Mesenchymal stem cell (in vitro differentiated cells and primary cell): ENCODE measurements at regions not wholly inside any gene's neighbourhood (a gene's known extent, or its start where the extent isn't known, plus 50 kb on each side); places are given as distances from the start of the nearest gene placed in this dataset.

Source experiments
- DNase-seq: peaks from one replicate; pipeline ENCODE4 v3.0.0-alpha.2; 2013
- H2AFZ ChIP-seq: one replicate; pipeline ENCODE4 v1.6.1; 2013; ENCODE audit warnings: low read depth, mild to moderate bottlenecking, control low read depth, inconsistent platforms, low read length, moderate library complexity
- H2AK5ac ChIP-seq: 2 replicates; pipeline ENCODE4 v1.6.1; 2013; ENCODE audit warnings: low read length, moderate library complexity, mild to moderate bottlenecking, inconsistent platforms; ENCODE audit not compliant: severe bottlenecking
- H2BK120ac ChIP-seq: one replicate; pipeline ENCODE4 v1.6.1; 2013; ENCODE audit warnings: low read depth, mild to moderate bottlenecking, inconsistent platforms, low read length, moderate library complexity
- H2BK12ac ChIP-seq, 2 experiments: one replicate each; pipeline ENCODE4 v1.6.1; 2013; ENCODE audit warnings: inconsistent platforms in 2 of 2, low read length in 2 of 2, mild to moderate bottlenecking in 2 of 2, moderate library complexity in 2 of 2, control low read depth in 1 of 2
- H2BK15ac ChIP-seq: one replicate; pipeline ENCODE4 v1.6.1; 2013; ENCODE audit warnings: mild to moderate bottlenecking, low read depth, inconsistent platforms; ENCODE audit not compliant: poor library complexity, severe bottlenecking
- H2BK5ac ChIP-seq: 2 replicates; pipeline ENCODE4 v1.6.1; 2013; ENCODE audit warnings: low read depth, mild to moderate bottlenecking, low read length, control low read depth, inconsistent platforms; ENCODE audit not compliant: poor library complexity, severe bottlenecking
- H3K14ac ChIP-seq, 2 experiments: one replicate each; pipeline ENCODE4 v1.6.1; 2013; ENCODE audit warnings: inconsistent platforms in 2 of 2, low read length in 2 of 2, control low read depth in 1 of 2, mild to moderate bottlenecking in 1 of 2, moderate library complexity in 1 of 2
- H3K18ac ChIP-seq, 2 experiments: one replicate each; pipeline ENCODE4 v1.6.1; 2013; ENCODE audit warnings: inconsistent platforms in 2 of 2, low read length in 2 of 2, control low read depth in 1 of 2, low read depth in 1 of 2, mild to moderate bottlenecking in 1 of 2
- H3K23ac ChIP-seq, 2 experiments: one replicate each; pipeline ENCODE4 v1.6.1; 2013; ENCODE audit warnings: inconsistent platforms in 2 of 2, low read length in 2 of 2, mild to moderate bottlenecking in 2 of 2, moderate library complexity in 2 of 2, control low read depth in 1 of 2
- H3K27ac ChIP-seq: 2 replicates; pipeline ENCODE4 v1.5.1; 2013; ENCODE audit warnings: mild to moderate bottlenecking, moderate library complexity, low read length, control low read depth, inconsistent platforms; ENCODE audit not compliant: poor library complexity, severe bottlenecking
- H3K27me3 ChIP-seq, 2 experiments: 2 replicates each; pipeline versions ENCODE4 v1.6.1 to v1.7.0; 2013; ENCODE audit warnings: low read length in 2 of 2, mild to moderate bottlenecking in 2 of 2, moderate library complexity in 2 of 2, control low read depth in 1 of 2, inconsistent platforms in 1 of 2; ENCODE audit not compliant: control insufficient read depth in 1 of 2, insufficient read depth in 1 of 2
- H3K36me3 ChIP-seq, 2 experiments: 2 replicates each; pipeline versions ENCODE4 v1.6.1 to v1.7.0; 2013; ENCODE audit warnings: low read length in 2 of 2, control low read depth in 1 of 2, inconsistent platforms in 1 of 2, low read depth in 1 of 2, mild to moderate bottlenecking in 1 of 2; ENCODE audit not compliant: insufficient read depth in 2 of 2, control insufficient read depth in 1 of 2
- H3K4ac ChIP-seq, 2 experiments: one replicate each; pipeline ENCODE4 v1.6.1; 2013; ENCODE audit warnings: inconsistent platforms in 2 of 2, low read length in 2 of 2, mild to moderate bottlenecking in 2 of 2, moderate library complexity in 2 of 2, control low read depth in 1 of 2, low read depth in 1 of 2
- H3K4me1 ChIP-seq: 2 replicates; pipeline ENCODE4 v1.6.1; 2013; ENCODE audit warnings: low read depth, low read length, control low read depth; ENCODE audit not compliant: control insufficient read depth, insufficient read depth
- H3K4me2 ChIP-seq: 2 replicates; pipeline ENCODE4 v1.6.1; 2013; ENCODE audit warnings: low read length, mild to moderate bottlenecking, inconsistent platforms; ENCODE audit not compliant: poor library complexity, severe bottlenecking
- H3K4me3 ChIP-seq, 2 experiments: 2 replicates each; pipeline versions ENCODE4 v1.5.1 to v1.7.0; 2013; ENCODE audit warnings: low read length in 2 of 2, mild to moderate bottlenecking in 2 of 2, control low read depth in 1 of 2, low read depth in 1 of 2; ENCODE audit not compliant: insufficient read depth in 1 of 2
- H3K79me1 ChIP-seq: replicated peaks from 2 replicates; pipeline ENCODE4 v1.6.1; 2013; ENCODE audit warnings: mild to moderate bottlenecking, control low read depth, low read length, inconsistent platforms; ENCODE audit not compliant: poor library complexity, severe bottlenecking
- H3K9ac ChIP-seq: 2 replicates; pipeline ENCODE4 v1.7.0; 2013; ENCODE audit warnings: mild to moderate bottlenecking, low read length, moderate library complexity
- H3K9me3 ChIP-seq: 2 replicates; pipeline ENCODE4 v1.7.0; 2013; ENCODE audit warnings: mild to moderate bottlenecking, low read length; ENCODE audit not compliant: control insufficient read depth
- H4K8ac ChIP-seq: one replicate; pipeline ENCODE4 v1.6.1; 2013; ENCODE audit warnings: inconsistent platforms, mild to moderate bottlenecking, low read length, moderate library complexity
- H4K91ac ChIP-seq: one replicate; pipeline ENCODE4 v1.6.1; 2013; ENCODE audit warnings: mild to moderate bottlenecking, low read length, inconsistent platforms
- WGBS: methylation state at CpG from one replicate; pipeline ENCODE4 v1.1.7; 2013; ENCODE audit warnings: mixed read lengths; 5-methylcytosine and 5-hydroxymethylcytosine counted together

DNA sequence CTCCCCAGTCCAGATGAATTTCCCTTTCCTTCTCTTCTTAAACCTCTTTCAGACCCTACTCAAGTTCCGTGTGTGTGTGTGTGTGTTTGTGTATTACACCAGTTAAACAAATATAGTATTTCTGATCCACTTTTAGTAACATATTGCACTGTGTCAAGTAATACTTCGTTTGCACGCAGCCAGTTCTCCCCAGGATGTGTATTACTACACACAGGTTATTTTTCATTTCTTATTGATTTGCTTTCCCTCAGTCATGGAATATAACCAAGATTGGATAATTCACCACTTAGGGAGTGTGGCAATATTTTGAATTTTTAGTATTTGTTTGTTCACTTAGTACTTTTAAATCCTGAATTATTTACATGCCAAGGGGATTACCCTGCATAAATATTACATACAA is 667.0 kb downstream of the NR2F2 start:
- DNase-seq = no peak
- WGBS = 100% methylated on average over 2 of the region's 3 CpGs

DNA sequence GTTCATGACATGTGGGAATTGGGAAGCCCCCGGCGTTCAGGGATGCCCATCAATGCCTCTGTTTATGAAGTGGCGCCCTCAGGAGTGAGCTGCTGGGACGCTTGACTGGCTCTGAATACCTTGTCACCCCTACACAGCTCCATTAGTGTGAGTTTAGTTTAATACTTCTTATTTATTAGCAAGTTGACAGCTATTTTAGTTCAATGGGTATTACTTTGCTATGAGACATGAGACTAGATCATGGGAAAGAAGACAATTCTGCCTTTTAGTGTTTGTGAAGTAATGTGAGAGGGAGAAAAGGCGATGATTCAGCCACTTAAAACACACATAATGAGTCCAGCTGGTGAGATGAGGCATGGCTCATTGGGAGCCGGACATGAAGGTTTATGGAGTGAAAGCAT is 678.5 kb downstream of the NR2F2 start:
- Histone ChIP-seq H4K8ac (no peak overlapping the region), H3K9ac (no peak overlapping the region), H2AK5ac (no peak overlapping the region), H3K27me3 (no peaks in the 10 kb centered on the region), H3K4ac (no peak overlapping the region), H3K14ac (no peak overlapping the region), H4K91ac (no peak overlapping the region), H3K23ac (no peak overlapping the region), H3K27ac (no peak overlapping the region), H2AFZ (no peak overlapping the region), H3K18ac (peak overlapping the region in 1 of 2 experiments; percentile 28), H3K4me3 (no peak overlapping the region), H3K79me1 (no peaks in the 10 kb centered on the region), H2BK12ac (peak overlapping the region in 1 of 2 experiments; percentile 81), H2BK120ac (peak overlapping the region; percentile 39), H3K4me1 (no peaks in the 10 kb centered on the region), H3K36me3 (no peaks in the 10 kb centered on the region), H2BK15ac (peak overlapping the region; percentile 49), H2BK5ac (no peak overlapping the region), H3K9me3 (peaks cover 13% of the 10 kb centered on the region), H3K4me2 (no peak overlapping the region)
- WGBS = 53% methylated on average over 4 of the region's 6 CpGs
- DNase-seq = peak; percentile 82

More for the DNA sequence above, 667.0 kb downstream of the NR2F2 start:
- no peak overlapping the region for H2AK5ac ChIP-seq
- H3K4me2 ChIP-seq = no peak overlapping the region
- no peaks in the 10 kb centered on the region for H3K4me1 ChIP-seq
- H3K4me3 ChIP-seq = no peak overlapping the region
- no peak overlapping the region for H3K14ac ChIP-seq
- H4K8ac ChIP-seq = no peak overlapping the region
- H2BK120ac ChIP-seq = no peak overlapping the region
- peaks cover 15% of the 10 kb centered on the region for H3K9me3 ChIP-seq
- H3K27ac ChIP-seq = no peak overlapping the region
- no peaks in the 10 kb centered on the region for H3K27me3 ChIP-seq
- no peak overlapping the region for H4K91ac ChIP-seq
- no peak overlapping the region for H3K23ac ChIP-seq
- no peak overlapping the region for H3K18ac ChIP-seq
- H2BK5ac ChIP-seq = no peak overlapping the region
- no peak overlapping the region for H2BK12ac ChIP-seq
- H2BK15ac ChIP-seq = no peak overlapping the region
- no peaks in the 10 kb centered on the region for H3K79me1 ChIP-seq
- H2AFZ ChIP-seq = no peak overlapping the region
- H3K36me3 ChIP-seq = no peaks in the 10 kb centered on the region
- no peak overlapping the region for H3K9ac ChIP-seq
- H3K4ac ChIP-seq = no peak overlapping the region

DNA sequence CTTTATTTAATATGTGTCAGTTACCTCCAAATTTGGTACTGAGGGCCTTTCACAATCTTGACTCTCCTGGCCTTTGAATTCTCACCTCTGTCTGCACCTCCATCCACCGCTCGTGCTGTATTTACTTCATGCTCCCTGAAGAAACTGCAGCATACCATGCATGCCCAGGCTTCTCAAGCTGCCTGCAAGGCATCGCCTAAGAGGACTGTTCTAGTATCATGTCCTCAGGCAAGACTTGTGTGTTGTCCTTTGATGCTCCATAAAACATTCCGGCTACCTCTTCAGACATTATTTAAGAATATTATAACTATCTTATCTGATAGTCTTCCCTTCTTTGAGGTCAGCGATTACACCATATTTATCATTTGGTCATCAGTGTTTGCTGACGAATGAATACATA is 682.5 kb downstream of the NR2F2 start:
- Histone ChIP-seq H3K27ac (no peak overlapping the region), H3K9ac (no peak overlapping the region), H3K4me3 (no peak overlapping the region), H2AFZ (no peak overlapping the region), H3K4ac (no peak overlapping the region), H4K8ac (peak overlapping the region; percentile 94), H3K4me1 (no peaks in the 10 kb centered on the region), H2BK15ac (no peak overlapping the region), H3K79me1 (no peaks in the 10 kb centered on the region), H4K91ac (no peak overlapping the region), H3K14ac (no peak overlapping the region), H2BK12ac (peak overlapping the region in 1 of 2 experiments; percentile 46), H3K27me3 (no peaks in the 10 kb centered on the region), H3K23ac (no peak overlapping the region), H3K36me3 (no peaks in the 10 kb centered on the region), H3K18ac (no peak overlapping the region), H2BK5ac (no peak overlapping the region), H2AK5ac (no peak overlapping the region), H3K4me2 (no peak overlapping the region), H2BK120ac (peak overlapping the region; percentile 57), H3K9me3 (peaks cover 29% of the 10 kb centered on the region)
- DNase-seq = no peak
- WGBS = 93% methylated on average over 6 of the region's 6 CpGs

DNA sequence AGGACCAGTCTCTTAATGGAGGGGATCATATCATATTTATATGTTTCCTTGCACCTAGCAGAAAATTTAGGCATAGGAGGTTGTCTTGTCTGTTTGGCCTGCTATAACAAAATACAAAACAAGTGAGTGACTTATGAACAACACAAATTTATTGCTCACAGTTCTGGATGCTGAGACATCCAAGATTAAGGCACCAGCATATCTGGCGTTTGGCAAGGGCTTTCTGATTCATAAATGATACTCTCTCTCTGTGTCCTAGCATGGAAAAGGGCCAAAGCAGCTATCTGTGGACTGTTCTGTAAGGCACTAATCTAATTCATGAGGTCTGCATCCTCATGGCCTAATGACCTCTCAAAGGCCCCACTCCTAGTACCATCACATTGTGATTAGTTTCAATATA is 683.0 kb downstream of the NR2F2 start:
- H2BK15ac ChIP-seq = no peak overlapping the region
- no peak overlapping the region for H4K91ac ChIP-seq
- H3K4ac ChIP-seq = no peak overlapping the region
- no peak overlapping the region for H2BK120ac ChIP-seq
- no peak overlapping the region for H3K18ac ChIP-seq
- H3K79me1 ChIP-seq = no peaks in the 10 kb centered on the region
- no peaks in the 10 kb centered on the region for H3K4me1 ChIP-seq
- H3K4me3 ChIP-seq = no peak overlapping the region
- 93% methylated on average over 1 of the region's 1 CpG for WGBS
- H3K14ac ChIP-seq = no peak overlapping the region
- H3K9ac ChIP-seq = no peak overlapping the region
- no peak overlapping the region for H3K27ac ChIP-seq
- H2AFZ ChIP-seq = no peak overlapping the region
- H3K36me3 ChIP-seq = no peaks in the 10 kb centered on the region
- no peak for DNase-seq
- no peak overlapping the region for H2BK12ac ChIP-seq
- no peak overlapping the region for H3K23ac ChIP-seq
- H2BK5ac ChIP-seq = no peak overlapping the region
- no peak overlapping the region for H3K4me2 ChIP-seq
- peaks cover 31% of the 10 kb centered on the region for H3K9me3 ChIP-seq
- H4K8ac ChIP-seq = peak overlapping the region; percentile 55
- H3K27me3 ChIP-seq = no peaks in the 10 kb centered on the region
- H2AK5ac ChIP-seq = no peak overlapping the region
